ENCODE measurements at regions not wholly inside any gene's neighbourhood (a gene's known extent, or its start where the extent isn't known, plus 50 kb on each side); places are given as distances from the start of the nearest gene placed in this dataset.

DNA sequence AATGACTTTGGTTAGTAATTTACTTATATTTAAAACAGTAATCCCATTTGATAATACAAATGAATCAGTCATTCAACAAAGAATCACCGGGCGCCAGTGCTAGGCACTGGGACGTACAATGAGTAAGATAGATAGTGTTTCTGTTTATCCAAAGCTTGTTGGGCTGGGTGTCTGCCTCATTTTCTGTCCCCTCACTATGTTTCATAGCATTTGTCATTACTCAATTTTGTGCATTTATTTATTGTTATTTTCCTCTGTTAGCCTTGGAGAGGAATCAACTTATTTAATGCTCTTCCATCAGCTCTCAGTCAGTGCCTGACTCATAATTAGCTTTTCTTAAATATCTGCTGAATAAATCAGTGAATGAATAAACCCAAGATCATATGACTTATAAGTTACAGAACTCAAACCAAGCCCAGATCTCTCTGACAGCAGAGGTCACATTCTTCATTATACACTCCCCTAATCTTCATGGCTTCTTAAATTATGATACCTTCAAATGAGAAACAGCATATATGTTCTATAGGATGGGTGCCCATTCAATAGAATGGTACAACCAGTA lies 86.2 kb downstream of the TSPAN8 start:
- H3K4me3 ChIP-seq: no peak overlapping the region
- intact Hi-C loops (cut with DNase I): no loop called here
- H3K27me3 ChIP-seq: no peaks in the 10 kb centered on the region
- no peak for DNase-seq
- ATAC-seq: no peak
- H3K36me3 ChIP-seq: no peaks in the 10 kb centered on the region
- H3K4me1 ChIP-seq: no peaks in the 10 kb centered on the region
- H3K27ac ChIP-seq: no peak overlapping the region
- no peaks in the 10 kb centered on the region for H3K9me3 ChIP-seq
- whole genome bisulfite sequencing, 2 donors: 90 to 93% methylated on average over 3 of the region's 3 CpGs
- no peak for TF ChIP-seq CTCF (IDR thresholded peaks at IDR 0.05)

DNA sequence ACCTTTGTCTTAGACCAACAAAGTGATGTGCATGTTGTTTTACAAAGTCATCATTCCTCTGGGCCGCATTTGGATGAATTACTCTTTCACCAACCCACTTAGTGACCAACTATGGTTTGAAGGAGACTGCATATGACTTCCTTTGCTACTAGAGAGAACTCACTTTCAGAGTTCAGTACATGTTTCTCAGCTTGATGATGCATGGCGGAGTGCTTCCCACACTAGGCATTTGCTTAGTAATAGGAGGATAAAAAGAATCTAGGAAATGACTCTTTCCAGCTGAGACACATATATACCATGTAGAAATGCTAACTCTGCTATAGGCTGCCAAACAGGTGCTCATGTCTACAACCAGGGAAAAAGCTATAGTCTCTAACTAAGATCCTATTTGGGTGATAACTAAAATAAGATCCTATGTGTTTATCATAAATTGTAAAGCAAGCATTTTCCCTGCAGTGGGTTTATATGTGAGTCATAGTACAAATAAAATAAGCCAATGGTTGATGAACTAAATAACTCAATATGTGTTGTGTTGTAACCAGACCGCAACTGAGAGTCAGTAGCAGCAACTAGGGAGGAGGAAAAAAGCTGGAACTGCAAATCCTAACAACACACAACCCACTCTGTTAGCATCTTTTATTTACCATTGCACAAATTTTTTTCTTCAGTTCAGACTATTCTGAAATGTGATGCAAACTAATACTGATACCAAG lies 87.2 kb downstream of the TSPAN8 start:
- WGBS, 2 donors: 89 to 93% methylated on average over 3 of the region's 3 CpGs
- ATAC-seq: no peak
- no peaks in the 10 kb centered on the region for H3K27me3 ChIP-seq

DNA sequence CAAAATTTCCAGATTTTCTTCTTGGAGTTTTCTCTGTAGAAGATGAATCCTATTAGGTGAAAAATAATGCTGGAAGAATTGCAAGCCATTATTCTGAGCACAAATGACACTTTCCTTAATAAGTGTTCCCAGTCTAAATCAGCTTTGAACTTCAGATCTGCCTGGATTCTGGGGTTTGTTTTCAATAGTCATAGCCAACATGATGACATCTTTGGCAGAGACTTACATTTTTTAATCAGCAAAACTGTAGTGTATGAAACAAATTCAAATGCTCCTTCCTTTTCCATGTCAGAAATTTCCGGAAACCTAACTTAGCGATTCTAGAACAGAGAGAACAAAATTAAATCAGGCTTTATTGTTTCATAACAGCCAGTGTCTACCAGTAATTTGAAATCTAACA lies 88.5 kb downstream of the TSPAN8 start:
- no peaks in the 10 kb centered on the region for H3K9me3 ChIP-seq
- intact Hi-C loops (cut with DNase I): no loop called here
- WGBS, 2 donors: 75 to 76% methylated on average over 2 of the region's 2 CpGs
- no peak overlapping the region for H3K27ac ChIP-seq
- H3K4me3 ChIP-seq: no peak overlapping the region
- H3K4me1 ChIP-seq: no peaks in the 10 kb centered on the region
- no peak for TF ChIP-seq CTCF (IDR thresholded peaks at IDR 0.05)
- H3K27me3 ChIP-seq: no peaks in the 10 kb centered on the region
- no peak for ATAC-seq
- no peak for DNase-seq
- no peaks in the 10 kb centered on the region for H3K36me3 ChIP-seq

More for the DNA sequence above, 87.2 kb downstream of the TSPAN8 start:
- intact Hi-C loops (cut with DNase I): no loop called here
- H3K4me1 ChIP-seq: no peaks in the 10 kb centered on the region
- H3K36me3 ChIP-seq: no peaks in the 10 kb centered on the region
- no peak overlapping the region for H3K4me3 ChIP-seq
- no peak overlapping the region for H3K27ac ChIP-seq
- no peaks in the 10 kb centered on the region for H3K9me3 ChIP-seq
- no peak for DNase-seq
- TF ChIP-seq CTCF (IDR thresholded peaks at IDR 0.05): no peak

DNA sequence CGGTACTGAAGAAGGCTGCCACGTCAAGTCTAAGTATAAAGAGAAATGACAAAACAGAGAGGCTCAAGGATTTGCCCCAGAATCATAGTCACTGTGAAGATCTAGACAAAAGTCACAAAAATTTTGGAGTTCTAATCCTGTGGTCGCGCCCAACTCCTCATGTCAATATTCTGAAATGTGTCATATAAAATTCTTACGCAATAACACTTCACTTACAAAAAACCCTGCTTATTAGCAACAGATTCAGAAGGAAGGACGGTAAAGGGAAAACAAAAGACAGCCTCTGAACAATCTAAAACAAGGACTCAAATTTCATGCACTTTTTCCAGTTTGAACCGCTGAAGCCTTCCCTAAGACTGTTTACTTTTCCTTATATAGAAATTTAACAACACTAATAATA lies 94.7 kb downstream of the TSPAN8 start:
- no peaks in the 10 kb centered on the region for H3K9me3 ChIP-seq
- DNase-seq: no peak
- ATAC-seq: no peak
- H3K36me3 ChIP-seq: no peaks in the 10 kb centered on the region
- no peak overlapping the region for H3K4me3 ChIP-seq
- no peaks in the 10 kb centered on the region for H3K4me1 ChIP-seq
- no peak overlapping the region for H3K27ac ChIP-seq
- WGBS, 2 donors: 71 to 81% methylated on average over 7 of the region's 7 CpGs
- intact Hi-C loops (cut with DNase I): no loop called here
- H3K27me3 ChIP-seq: no peaks in the 10 kb centered on the region
- no peak for TF ChIP-seq CTCF (IDR thresholded peaks at IDR 0.05)
